NCI-H748 (cell line): ENCODE measurements at regions not wholly inside any gene's neighbourhood (a gene's known extent, or its start where the extent isn't known, plus 50 kb on each side); places are given as distances from the start of the nearest gene placed in this dataset.
"Not testable (repeated sequence)": the region's sequence is repeated elsewhere in the genome, so short reads cannot be mapped to it uniquely, and the experiment has no call there.

ENCODE experiments used
- DNase-seq: peaks from one replicate; lab custom pipeline; 2025; ENCODE audit not compliant: unreplicated experiment; lab: John Stamatoyannopoulos, UW

DNA sequence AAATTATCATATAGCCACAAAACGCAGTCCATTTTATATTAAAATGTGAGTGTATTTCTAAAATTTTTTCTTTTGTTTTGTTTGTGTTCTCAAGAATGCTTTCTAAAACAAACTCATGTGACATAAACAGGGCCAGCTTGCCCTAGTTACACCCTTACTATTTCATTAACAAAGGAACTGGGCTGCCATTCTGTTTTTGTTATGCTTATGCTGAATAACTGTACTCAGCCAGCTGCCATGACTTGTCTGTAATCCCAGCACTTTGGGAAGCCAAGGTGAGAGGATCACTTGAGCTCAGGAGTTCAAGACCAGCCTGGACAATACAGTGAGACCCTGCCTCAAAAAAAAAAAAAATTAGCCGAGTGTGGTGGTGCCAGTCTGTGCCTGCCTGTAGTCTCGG, 66.0 kb upstream of the TMED7 start:
- DNase-seq: not testable (repeated sequence)

DNA sequence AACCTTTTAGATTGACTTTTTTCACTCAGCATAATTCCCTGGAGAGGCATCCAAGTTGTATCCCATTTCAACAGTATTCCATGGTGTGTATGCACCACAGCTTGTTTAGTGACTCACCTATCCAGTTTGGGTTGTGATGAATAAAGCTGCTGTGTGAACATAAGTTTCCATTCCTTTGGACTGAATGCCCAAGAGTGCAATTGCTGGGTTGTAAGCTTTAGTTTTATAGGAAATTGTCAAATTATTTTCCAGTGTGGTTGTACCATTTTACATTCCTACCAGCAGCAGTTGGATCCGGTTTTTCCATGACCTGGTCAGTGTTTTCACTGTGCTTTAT, 60.9 kb upstream of the TMED7 start:
- no peak for DNase-seq

DNA sequence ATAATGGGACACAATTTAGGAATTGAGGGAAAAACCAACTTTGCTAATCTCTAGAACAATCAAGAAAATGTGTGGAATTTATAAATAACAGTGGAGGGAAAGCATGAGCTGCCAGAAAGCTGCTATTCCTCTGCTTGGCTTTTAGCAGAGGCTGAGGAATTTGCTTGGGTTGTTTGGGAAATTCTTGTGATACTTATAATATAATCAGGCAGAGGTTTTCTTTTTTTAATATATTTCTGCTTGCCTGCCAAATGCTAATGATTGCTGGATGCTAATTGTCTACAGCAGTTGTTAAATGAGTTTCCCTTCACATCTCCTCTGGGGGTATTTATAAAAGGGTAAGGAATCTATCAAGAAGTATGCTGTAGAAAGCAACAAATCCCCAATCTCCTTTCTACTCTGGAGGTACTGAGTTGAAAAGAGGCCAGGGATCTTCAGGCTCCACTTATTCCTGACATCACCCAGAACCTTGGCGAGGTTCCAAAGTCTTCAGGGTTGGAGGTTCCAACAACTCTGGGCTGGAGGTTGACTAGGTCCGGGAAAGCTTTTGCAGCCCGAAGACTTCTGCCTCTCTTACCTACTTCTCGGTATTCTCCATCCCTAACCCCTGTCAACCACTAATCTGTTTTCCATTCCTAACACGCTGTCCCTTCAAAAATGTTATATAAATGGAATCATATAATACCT, 60.4 kb upstream of the TMED7 start:
- DNase-seq: no peak

DNA sequence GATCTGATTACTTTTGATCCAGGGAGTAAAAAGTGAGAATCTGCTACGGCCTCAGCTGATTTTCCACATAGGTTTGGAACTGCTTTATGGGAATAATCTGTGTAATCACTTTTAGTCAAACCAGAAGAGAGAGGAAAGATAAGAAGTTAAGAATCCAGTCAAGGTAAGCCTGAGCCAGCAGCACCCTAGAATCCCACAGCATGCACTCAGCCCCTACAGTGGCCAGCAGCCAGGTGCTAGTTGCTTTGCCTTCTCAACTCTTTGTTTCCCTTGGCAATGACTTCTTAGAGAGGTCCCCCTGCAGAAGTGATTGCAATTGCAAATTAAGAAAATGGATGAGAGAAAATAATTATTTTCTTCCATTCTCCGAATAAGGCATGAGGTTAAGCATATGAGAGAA, 59.7 kb upstream of the TMED7 start:
- no peak for DNase-seq

DNA sequence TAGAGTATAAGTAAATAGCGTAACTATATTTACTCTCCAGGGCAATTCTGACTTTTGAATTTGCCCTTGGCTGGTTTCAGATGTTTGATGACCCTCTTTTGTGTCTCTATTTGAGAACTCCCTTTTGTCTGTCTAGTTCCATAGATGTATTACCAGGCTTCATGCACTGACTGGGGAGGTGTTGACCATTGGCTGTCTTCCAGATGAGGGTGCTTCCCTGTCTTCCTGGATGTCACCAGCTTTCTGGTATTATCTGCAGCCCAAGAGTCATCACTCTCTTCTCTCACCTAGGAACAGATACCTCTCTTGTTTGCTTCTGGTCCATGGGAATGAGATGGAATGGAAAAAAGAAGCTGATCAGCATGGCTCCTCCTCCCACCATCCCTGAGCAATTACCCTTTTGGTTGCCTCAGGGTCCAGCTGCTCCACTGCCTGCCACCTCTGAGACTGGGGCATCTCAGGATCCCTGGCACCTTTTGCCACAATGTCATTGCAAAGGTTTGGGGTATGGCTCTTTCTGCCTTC, 58.7 kb upstream of the TMED7 start:
- DNase-seq: peak; percentile 4

DNA sequence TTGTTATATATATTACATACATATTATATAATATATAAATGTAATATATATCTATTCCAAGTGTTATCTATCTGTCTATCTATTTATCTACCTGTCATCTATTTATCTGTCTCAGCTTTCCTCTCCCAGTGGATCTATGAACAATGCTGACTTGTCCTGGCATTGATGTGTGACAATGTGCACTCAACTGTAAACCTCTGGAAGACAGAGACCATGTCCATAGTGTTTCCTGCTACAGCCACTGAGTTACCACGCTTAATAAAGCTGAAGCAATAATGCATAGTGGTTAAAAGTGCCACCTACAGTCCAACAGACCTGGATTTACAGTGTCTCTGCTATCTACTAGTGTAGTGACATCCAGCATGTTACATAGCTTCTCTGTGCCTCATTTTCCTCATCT, 57.2 kb upstream of the TMED7 start:
- no peak for DNase-seq
